Chondrocyte (in vitro differentiated cells): ENCODE measurements at regions not wholly inside any gene's neighbourhood (a gene's known extent, or its start where the extent isn't known, plus 50 kb on each side); places are given as distances from the start of the nearest gene placed in this dataset.
A peak's percentile ranks its signal among the peaks of the same experiment; 100 is the strongest.

ENCODE experiments used
- DNase-seq: peaks from one replicate; pipeline ENCODE4 v3.0.0; 2021; ENCODE audit warnings: mixed read lengths, low spot score
- H3K27ac Mint-ChIP-seq: one replicate; pipeline ENCODE4 v1.8.0; 2021; ENCODE audit warnings: mild to moderate bottlenecking, moderate library complexity, mixed read lengths; ENCODE audit not compliant: unreplicated experiment
- H3K27me3 Mint-ChIP-seq: 2 replicates; pipeline ENCODE4 v1.8.0; 2021; ENCODE audit warnings: low read depth, mixed read lengths
- H3K36me3 Mint-ChIP-seq: 2 replicates; pipeline ENCODE4 v1.8.0; 2021; ENCODE audit warnings: low read depth, mixed read lengths
- H3K4me1 Mint-ChIP-seq: 2 replicates; pipeline ENCODE4 v1.8.0; 2021; ENCODE audit warnings: low read depth, mild to moderate bottlenecking, mixed read lengths
- H3K4me3 Mint-ChIP-seq: one replicate; pipeline ENCODE4 v1.8.0; 2021; ENCODE audit warnings: mild to moderate bottlenecking, moderate library complexity, mixed read lengths; ENCODE audit not compliant: unreplicated experiment
- H3K9me3 Mint-ChIP-seq: 2 replicates; pipeline ENCODE4 v1.8.0; 2021; ENCODE audit warnings: low read depth, mixed read lengths
- CTCF ChIP-seq: fragments of 200-600 bp; sonication (generic); IDR thresholded peaks from 2 replicates; pipeline ENCODE4 v1.5.0; 2021; ENCODE audit warnings: antibody characterized with exemption, mild to moderate bottlenecking, moderate library complexity

DNA sequence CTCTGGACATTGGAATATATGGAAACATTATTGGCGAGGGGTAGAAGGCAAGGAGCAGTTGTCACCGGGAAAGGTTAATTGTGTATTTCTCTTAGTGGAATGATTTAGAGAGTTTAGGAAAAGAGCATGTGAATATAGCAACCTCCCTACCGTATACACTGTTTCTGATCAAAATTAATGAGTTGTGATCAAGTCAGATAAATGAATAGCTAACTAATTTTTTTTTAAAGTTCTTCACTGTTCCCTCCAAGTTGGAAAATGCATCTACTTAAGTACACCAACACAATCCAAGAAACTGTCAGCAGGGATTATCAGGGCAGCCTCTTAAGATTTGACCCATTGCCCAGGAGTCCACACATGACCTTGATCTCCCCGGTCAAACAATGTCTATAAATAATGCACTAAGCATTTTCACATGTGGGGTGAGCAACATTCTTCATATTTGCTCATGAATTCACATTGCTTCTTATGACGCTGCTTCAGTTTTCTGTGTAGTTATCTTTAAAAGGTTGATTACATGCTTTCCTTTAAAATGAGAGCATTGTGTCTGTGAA is 680.8 kb upstream of the NRSN1 start:
- no peak for TF ChIP-seq CTCF
- Mint-ChIP-seq H3K4me1 (peaks cover 21% of the 10 kb centered on the region), H3K4me3 (no peak overlapping the region), H3K27ac (peak overlapping the region; percentile 58), H3K9me3 (no peaks in the 10 kb centered on the region), H3K27me3 (no peaks in the 10 kb centered on the region), H3K36me3 (no peaks in the 10 kb centered on the region)
- no peak for DNase-seq

DNA sequence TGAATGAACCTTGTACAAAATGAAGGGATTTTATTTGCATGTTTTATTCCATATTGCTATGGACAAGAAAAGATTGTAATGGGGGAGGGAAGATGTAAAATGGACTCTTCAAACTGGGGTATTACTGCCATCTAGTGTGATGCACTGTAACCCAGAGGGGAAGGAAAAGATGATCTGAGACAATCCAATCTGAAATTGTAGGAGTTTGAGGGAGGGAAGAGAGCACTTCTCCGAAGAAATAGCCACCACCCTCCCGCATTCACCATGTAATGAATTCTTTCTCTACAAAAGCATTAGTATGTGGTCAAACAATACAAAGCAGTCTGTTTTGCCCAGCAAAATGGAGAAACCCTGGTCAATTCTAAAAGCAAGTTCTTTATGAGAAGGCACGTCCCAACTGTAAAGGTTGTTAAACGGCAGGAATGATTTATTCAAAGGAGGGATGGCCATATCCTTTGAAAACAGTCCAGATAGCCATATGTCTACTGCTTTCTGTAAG is 679.5 kb upstream of the NRSN1 start:
- H3K27ac Mint-ChIP-seq = no peak overlapping the region
- DNase-seq = no peak
- peaks cover 24% of the 10 kb centered on the region for H3K4me1 Mint-ChIP-seq
- peak; percentile 91 for TF ChIP-seq CTCF
- H3K27me3 Mint-ChIP-seq = no peaks in the 10 kb centered on the region
- H3K36me3 Mint-ChIP-seq = no peaks in the 10 kb centered on the region
- no peak overlapping the region for H3K4me3 Mint-ChIP-seq
- no peaks in the 10 kb centered on the region for H3K9me3 Mint-ChIP-seq

- DNase-seq = no peak
- no peak overlapping the region for H3K27ac Mint-ChIP-seq
- TF ChIP-seq CTCF = no peak
- no peak overlapping the region for H3K4me3 Mint-ChIP-seq
- H3K27me3 Mint-ChIP-seq = no peaks in the 10 kb centered on the region
- H3K9me3 Mint-ChIP-seq = no peaks in the 10 kb centered on the region
- H3K36me3 Mint-ChIP-seq = no peaks in the 10 kb centered on the region
- H3K4me1 Mint-ChIP-seq = peaks cover 24% of the 10 kb centered on the region
Observed at GRCh38 chr6:23447731-23448130, 678.3 kb upstream of the NRSN1 start.

DNA sequence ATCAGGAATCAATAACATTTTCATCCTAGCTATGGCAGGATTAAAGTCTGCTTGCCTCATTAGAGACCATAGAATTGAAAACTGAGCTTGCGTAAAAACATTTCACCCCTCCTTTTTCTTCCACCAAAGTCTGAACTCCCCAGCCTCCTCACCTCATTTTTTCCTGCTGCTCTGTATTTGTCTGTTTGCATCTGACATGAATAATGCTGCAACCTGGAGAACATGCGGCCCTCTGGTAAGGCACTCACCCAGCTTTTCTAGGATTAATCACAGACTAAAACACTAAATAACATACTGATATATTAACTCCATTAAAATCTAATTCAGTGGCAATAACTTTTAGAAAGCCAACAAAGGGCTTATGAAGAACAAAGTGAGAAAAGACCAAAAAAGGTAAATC is 677.7 kb upstream of the NRSN1 start:
- Mint-ChIP-seq H3K4me1 (peaks cover 24% of the 10 kb centered on the region), H3K36me3 (no peaks in the 10 kb centered on the region), H3K9me3 (no peaks in the 10 kb centered on the region), H3K27ac (no peak overlapping the region), H3K27me3 (no peaks in the 10 kb centered on the region), H3K4me3 (no peak overlapping the region)
- DNase-seq = no peak
- TF ChIP-seq CTCF = no peak

- peaks cover 4% of the 10 kb centered on the region for H3K4me1 Mint-ChIP-seq
- H3K27me3 Mint-ChIP-seq = no peaks in the 10 kb centered on the region
- H3K36me3 Mint-ChIP-seq = no peaks in the 10 kb centered on the region
- DNase-seq = no peak
- H3K9me3 Mint-ChIP-seq = no peaks in the 10 kb centered on the region
- H3K27ac Mint-ChIP-seq = no peak overlapping the region
- H3K4me3 Mint-ChIP-seq = no peak overlapping the region
- TF ChIP-seq CTCF = no peak
Observed at GRCh38 chr6:23454080-23454976, 671.7 kb upstream of the NRSN1 start.
